GM18508 (cell line): ENCODE measurements at regions not wholly inside any gene's neighbourhood (a gene's known extent, or its start where the extent isn't known, plus 50 kb on each side); places are given as distances from the start of the nearest gene placed in this dataset.

Source experiments
- ATAC-seq: cut with Tn5 transposase; IDR thresholded peaks from one replicate; pipeline ENCODE4 v1.9.1; 2021; ENCODE audit warnings: moderate number of reproducible peaks; ENCODE audit not compliant: insufficient read depth, unreplicated experiment

- ATAC-seq = no peak
These were observed 378.2 kb downstream of the ACTL7B start for GRCh38 chr9:108477529-108478006.

DNA sequence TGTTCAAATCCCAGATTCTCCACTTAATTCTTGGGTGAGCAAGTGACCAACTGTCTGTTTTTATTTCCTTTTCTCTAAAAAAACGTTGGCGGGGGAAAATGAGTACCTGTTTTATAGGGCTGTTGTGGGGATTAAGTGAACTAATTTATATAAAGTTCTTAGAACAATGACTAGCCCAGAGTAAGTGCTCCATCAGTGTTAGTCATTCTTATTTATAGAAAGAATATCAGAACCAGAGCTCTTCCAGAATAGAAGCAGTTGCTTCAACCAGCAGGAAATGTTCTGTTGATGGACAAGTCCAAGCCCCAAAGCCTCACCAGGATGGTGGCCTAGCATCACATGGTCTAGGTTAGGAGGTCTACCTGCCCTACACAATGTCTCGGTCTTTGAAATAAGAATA lies 379.2 kb downstream of the ACTL7B start:
- ATAC-seq = no peak

DNA sequence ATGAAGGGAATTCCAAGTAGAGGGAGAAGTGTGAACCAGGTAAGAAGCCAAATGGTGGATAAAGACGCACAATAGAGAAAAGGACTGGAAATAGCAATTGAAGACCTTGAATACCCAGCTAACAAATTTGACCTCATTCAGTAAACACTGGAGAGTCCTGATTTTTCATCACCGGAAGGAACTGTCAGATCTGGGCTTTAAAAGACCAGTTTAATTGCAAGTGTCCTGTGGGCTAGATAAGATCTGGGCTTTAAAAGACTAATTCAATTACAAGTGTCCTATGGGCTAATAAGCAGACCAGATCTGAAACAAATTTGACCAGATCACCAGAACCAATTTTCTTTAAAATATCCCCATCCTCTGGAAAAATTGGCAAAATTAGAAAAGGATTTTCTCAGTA lies 380.0 kb downstream of the ACTL7B start:
- ATAC-seq = no peak

DNA sequence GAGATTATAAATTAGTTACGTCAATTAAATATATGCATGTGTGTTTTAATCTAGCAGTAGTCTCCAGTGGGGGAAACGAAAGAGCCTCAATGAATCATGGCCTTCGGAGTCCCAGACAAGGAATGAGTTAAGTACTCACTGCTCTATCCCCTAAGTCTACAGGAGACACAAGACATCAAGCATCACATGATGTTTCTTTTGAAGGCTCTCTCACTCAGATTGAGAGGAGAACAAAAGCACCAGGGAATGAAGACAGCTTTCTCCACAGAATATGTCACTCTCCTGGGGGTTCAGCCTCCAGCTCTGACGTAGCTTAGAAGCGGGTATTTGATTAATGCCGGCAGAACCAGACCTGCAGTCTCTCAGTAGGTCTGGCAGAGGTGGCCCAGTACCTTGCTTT lies 381.4 kb downstream of the ACTL7B start:
- ATAC-seq = no peak

DNA sequence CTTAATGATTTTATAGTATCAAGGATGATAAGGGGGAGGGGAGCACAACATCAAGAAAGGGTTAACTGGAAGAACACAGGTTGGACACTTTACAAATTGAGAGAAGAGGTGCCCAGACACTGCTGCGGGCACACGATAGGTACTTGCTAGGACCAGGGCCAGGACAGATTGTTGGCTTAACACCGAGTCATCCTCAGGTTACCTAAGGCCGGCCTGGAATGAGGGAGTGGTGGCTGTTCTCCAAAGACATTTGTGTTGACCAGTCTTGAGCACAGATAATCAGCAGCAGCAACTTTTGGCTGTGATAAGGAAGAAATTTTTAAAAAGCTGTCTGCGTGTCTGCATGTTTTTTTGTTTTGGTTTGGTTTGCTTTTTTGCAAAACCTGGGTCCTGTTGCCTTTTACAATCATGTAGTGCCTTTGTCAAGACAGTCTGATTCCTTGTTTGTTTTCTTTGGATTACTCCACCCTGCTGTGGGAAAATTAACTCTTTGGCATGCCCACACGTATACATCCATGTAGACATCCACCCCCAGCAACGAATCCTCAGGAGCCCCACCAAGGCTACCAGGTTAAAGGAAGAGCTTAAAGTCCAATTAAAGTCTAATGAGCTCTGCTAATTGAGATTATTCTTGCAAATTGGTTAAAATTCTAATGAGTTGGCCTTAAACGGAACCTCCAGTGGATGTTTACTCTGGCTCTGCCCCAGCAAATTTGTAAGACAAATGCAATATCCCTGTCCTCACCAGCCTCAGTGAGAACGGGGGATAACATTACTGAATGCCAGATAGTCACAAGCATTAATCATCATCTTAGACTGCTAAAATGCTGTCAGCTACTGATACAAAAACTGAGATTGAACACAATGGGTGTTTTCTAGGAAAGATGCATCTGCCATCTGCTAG lies 382.3 kb downstream of the ACTL7B start:
- ATAC-seq = no peak

DNA sequence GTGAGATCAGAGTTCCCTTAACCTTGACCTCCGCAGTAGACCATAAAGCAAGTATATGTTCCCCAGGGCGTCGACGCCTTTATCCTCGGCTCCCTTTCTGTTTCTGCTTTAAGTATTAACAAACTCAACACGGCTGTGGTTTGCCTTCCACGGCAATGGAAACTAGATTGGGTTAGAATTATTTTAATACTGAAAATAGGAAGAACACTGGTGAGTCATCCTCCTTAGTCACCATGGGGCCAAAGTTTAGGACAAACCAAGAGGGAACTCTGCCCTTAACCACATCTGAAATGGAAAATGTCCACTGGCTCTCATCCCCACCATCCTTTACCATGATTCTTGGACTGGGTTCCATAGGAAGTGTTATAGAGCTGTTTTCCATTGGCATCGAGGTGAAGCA lies 386.1 kb downstream of the ACTL7B start:
- ATAC-seq = no peak

GRCh38 chr9:108468364-108468763 lies 387.4 kb downstream of the ACTL7B start:
- no peak for ATAC-seq

DNA sequence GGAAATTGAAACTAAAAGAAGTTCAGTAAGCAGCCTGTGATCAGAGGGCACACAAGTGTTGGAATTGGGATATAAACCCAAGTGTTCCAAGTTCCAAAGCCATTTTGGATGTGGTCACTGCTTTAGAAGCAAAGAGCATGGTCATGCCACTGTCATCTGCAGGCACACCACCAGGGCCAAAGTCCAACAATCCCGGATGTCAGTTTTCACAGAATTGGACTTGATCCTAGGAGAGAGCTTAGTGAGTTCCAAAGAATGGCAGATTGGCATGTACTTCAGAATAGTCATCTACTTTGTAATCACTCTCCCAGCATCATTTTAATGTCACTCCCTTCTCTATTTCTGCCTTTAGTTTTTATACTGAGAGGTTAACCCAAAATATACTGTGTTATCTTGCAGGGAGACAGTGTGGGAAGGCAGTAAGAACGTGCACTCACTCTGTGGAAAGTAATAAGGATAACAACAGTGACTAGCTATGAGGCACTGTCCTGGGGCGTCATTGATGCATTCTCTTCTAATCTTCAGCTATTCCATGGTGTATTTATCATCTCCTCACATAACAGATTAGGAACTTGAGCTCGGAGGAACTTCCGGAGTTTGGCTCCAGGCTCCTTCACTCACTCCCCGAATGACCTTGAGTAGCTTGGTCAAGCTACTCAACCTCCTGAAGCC lies 388.0 kb downstream of the ACTL7B start:
- no peak for ATAC-seq

GRCh38 chr9:108467161-108467560 lies 388.6 kb downstream of the ACTL7B start:
- no peak for ATAC-seq

DNA sequence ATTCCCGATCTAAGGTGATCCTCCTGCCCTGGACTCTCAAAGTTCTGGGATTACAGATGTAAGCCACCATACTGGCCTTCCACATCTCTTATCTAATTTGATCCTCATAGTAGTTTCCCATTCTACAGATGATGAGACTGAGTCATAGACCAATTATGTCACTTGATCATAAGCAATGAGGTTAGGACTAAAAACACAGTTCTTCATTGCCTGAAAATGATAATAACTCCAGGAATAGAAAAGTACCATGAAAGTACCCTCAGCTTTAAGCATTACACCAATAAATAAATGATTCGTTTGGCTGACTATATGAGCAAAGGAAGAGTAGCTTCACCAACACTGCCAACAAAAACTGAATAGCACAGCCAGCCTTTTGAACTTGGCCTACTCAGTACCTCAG lies 389.5 kb downstream of the ACTL7B start:
- ATAC-seq = no peak

- ATAC-seq = no peak
These were observed 391.7 kb downstream of the ACTL7B start for GRCh38 chr9:108463932-108464606.

DNA sequence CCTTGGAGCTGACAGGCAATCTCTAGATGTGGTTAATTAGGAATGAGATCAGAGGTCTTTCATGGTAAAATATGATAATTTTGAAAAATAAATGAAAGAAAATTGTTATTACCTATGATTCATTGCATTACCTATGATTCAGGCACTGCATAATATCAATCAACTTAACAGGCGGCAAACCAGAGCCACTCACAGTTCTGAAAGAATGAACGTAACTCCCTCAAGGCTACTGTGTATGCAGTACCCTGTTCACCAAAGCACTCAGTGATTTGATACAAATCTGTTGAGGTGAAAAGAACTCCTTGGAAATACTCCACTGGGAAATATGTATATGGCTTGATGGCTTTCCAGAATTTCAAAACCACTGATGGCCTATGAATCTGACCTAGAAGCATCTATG lies 398.9 kb downstream of the ACTL7B start:
- no peak for ATAC-seq

- no peak for ATAC-seq
These were observed 410.2 kb downstream of the ACTL7B start for GRCh38 chr9:108445431-108446071.

DNA sequence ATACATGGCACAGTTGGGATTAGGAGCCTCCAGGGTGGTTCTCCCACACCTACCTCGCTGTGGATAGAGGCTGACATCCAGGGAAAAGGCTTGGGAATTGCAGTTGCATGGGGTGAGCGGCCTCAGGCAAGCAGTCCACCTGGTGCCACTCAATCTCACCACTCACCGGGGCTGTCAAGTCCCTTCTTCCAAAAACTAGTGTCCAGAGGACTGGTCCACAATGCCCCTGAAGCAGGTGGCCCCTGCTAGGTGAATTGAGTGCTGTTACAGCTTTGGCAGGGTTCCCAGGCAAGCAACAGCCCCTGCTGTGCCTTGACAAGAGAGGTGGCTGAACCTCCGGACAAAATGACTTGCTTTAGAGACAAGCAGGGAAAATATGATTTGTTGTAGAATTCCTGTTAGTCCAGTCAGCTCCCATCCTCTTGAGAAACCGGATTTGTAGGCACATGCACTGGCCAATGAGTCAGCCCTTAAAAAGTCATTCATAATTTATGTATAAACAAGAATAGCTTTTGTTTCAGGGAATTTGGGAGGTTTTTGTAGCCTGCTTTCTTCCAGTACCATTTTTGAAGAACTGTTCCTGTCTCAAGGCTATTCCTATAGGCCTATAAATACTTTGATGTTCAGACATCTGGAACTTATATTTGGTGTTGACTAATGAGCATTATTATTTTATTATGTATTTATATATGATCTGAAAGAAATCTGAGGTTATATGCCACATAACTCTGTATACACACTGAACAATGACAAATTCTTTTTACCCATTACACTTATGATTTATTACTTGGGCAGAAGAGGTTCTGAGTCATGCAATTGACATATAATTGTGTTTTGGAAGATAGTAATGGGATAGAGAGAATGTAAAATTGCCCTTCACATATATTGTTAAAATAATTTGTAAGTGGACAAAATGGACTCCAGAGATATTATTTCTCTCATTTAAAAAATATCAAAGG lies 411.1 kb downstream of the ACTL7B start:
- no peak for ATAC-seq

GRCh38 chr9:108443741-108444140 lies 412.0 kb downstream of the ACTL7B start:
- no peak for ATAC-seq

GRCh38 chr9:108443019-108443633 lies 412.7 kb downstream of the ACTL7B start:
- no peak for ATAC-seq

DNA sequence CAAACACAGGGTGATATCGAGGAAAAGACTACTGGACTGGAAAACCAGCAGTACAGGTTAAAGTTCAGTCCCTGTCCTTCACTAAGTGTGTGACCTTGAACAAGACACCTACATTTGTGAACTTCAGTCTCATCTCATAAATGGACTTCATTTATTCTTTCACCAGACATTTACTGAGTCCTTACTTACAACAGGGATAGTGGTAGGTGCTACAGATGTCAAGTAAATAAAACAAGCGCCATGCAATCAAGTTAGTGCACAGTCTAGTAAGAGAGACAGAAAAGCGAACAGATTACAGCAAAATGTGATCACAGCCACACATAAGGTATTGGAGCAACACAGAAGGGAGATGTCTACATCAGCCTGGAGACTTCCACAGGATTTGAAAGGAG lies 413.2 kb downstream of the ACTL7B start:
- ATAC-seq = no peak

- ATAC-seq = no peak
These were observed 414.1 kb downstream of the ACTL7B start for GRCh38 chr9:108441726-108442125.

- no peak for ATAC-seq
These were observed 414.5 kb downstream of the ACTL7B start for GRCh38 chr9:108441251-108441650.
